Kidney epithelial cell (primary cell): ENCODE measurements at regions not wholly inside any gene's neighbourhood (a gene's known extent, or its start where the extent isn't known, plus 50 kb on each side); places are given as distances from the start of the nearest gene placed in this dataset.

Experiments used
- DNase-seq: peaks from one replicate; pipeline ENCODE4 v3.0.0-alpha.2; 2010; ENCODE audit warnings: low read depth
- H3K27me3 ChIP-seq: 2 replicates; pipeline ENCODE4 v1.6.0; 2011; ENCODE audit warnings: low read length; ENCODE audit not compliant: control insufficient read depth, insufficient read depth
- H3K36me3 ChIP-seq: 2 replicates; pipeline ENCODE4 v1.5.1; 2011; ENCODE audit warnings: low read length; ENCODE audit not compliant: control insufficient read depth, insufficient read depth
- H3K4me3 ChIP-seq: 2 replicates; pipeline ENCODE4 v1.5.1; 2011; ENCODE audit warnings: low read depth, mild to moderate bottlenecking, control low read depth, low read length
- TF ChIP-seq, protein P1 (sequence below): IDR thresholded peaks from 2 replicates; pipeline ENCODE4 v1.5.1; 2011; ENCODE audit warnings: mild to moderate bottlenecking, moderate library complexity, low read length, control low read depth, inconsistent platforms; ENCODE audit not compliant: insufficient read depth, poor library complexity, severe bottlenecking

DNA sequence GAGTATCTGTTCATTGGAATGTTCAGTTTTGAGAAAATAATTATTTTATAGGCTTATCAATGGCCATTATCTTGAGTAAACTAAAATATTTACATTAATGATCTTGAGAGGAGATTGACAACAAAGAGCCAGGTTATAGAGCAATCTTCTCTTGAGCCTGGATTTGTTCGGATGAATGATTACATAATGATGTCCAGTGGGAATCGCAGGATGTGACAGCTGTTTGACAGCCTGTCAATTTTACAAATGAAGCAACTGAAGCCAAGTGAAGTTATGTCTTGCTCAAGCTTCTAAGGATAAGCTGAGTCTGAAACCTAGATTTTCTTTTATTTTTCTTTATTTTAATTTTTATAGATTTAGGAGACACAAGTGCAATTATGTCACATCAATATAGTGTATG is 52.1 kb upstream of the BACH1 start:
- no peaks in the 10 kb centered on the region for H3K36me3 ChIP-seq
- H3K27me3 ChIP-seq = no peaks in the 10 kb centered on the region
- TF ChIP-seq, protein P1, sequence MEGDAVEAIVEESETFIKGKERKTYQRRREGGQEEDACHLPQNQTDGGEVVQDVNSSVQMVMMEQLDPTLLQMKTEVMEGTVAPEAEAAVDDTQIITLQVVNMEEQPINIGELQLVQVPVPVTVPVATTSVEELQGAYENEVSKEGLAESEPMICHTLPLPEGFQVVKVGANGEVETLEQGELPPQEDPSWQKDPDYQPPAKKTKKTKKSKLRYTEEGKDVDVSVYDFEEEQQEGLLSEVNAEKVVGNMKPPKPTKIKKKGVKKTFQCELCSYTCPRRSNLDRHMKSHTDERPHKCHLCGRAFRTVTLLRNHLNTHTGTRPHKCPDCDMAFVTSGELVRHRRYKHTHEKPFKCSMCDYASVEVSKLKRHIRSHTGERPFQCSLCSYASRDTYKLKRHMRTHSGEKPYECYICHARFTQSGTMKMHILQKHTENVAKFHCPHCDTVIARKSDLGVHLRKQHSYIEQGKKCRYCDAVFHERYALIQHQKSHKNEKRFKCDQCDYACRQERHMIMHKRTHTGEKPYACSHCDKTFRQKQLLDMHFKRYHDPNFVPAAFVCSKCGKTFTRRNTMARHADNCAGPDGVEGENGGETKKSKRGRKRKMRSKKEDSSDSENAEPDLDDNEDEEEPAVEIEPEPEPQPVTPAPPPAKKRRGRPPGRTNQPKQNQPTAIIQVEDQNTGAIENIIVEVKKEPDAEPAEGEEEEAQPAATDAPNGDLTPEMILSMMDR = no peak
- no peak overlapping the region for H3K4me3 ChIP-seq
- no peak for DNase-seq

DNA sequence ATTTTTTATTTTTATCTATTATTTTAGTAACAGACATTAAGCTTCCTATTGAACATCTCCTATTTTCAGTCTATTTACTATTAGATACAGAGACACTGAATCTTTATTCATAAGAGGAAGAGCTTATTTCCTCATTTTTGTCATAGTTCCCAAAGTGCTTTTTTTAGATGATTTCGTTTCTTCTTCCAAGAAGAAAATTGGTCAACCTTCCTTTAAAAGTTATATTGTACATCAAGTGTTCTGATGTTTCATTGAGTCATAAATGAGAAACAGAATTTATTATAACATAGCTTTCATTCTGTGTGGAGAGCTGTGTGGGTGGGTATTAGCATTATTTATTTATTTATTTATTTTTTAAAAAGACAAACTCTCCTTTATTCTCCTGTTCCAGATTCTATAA is 50.6 kb upstream of the BACH1 start:
- TF ChIP-seq, protein P1 = no peak
- no peaks in the 10 kb centered on the region for H3K36me3 ChIP-seq

More for the DNA sequence above, 50.6 kb upstream of the BACH1 start:
- H3K4me3 ChIP-seq = no peak overlapping the region
- no peaks in the 10 kb centered on the region for H3K27me3 ChIP-seq
- DNase-seq = no peak
